ENCODE measurements at regions not wholly inside any gene's neighbourhood (a gene's known extent, or its start where the extent isn't known, plus 50 kb on each side); places are given as distances from the start of the nearest gene placed in this dataset.

DNA sequence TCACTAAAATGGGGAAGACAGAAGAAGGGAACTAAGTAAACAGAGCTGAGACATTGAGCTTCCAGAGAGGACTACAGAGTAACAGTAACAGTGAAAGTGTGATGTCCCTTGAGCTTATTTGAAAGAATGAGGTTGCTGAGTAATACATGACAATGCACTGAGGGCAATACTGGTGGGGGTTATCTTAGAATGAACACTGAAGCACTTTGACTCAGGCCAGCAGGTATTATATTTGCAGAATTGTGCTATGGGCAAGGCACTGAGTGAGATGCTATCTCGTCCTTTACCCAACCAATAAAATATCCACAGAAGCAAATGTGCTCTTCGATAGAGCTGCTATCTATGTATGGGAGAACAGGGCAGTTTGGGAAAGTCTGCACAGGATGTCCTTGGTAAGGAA lies 133.2 kb downstream of the DISP1 start:
- TF ChIP-seq, protein P1, sequence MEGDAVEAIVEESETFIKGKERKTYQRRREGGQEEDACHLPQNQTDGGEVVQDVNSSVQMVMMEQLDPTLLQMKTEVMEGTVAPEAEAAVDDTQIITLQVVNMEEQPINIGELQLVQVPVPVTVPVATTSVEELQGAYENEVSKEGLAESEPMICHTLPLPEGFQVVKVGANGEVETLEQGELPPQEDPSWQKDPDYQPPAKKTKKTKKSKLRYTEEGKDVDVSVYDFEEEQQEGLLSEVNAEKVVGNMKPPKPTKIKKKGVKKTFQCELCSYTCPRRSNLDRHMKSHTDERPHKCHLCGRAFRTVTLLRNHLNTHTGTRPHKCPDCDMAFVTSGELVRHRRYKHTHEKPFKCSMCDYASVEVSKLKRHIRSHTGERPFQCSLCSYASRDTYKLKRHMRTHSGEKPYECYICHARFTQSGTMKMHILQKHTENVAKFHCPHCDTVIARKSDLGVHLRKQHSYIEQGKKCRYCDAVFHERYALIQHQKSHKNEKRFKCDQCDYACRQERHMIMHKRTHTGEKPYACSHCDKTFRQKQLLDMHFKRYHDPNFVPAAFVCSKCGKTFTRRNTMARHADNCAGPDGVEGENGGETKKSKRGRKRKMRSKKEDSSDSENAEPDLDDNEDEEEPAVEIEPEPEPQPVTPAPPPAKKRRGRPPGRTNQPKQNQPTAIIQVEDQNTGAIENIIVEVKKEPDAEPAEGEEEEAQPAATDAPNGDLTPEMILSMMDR (IDR thresholded peaks at IDR 0.05; ENCODE audit: low read depth, low read length), result no peak
- TF ChIP-seq POLR2A (IDR thresholded peaks at IDR 0.05; ENCODE audit: extremely low read depth, insufficient read length) (no peak), MYC (IDR thresholded peaks at IDR 0.05; ENCODE audit: low read depth, low read length) (no peak)

Data from NB4 (cell line).